Thymus (tissue), 11 donors: ENCODE measurements at regions not wholly inside any gene's neighbourhood (a gene's known extent, or its start where the extent isn't known, plus 50 kb on each side); places are given as distances from the start of the nearest gene placed in this dataset.
"Not testable (repeated sequence)": the region's sequence is repeated elsewhere in the genome, so short reads cannot be mapped to it uniquely, and the experiment has no call there.

ENCODE experiments used
- DNase-seq, 9 donors: peaks; one replicate each; pipeline ENCODE4 v3.0.0-alpha.2; 2013; ENCODE audit warnings: low spot score in 9 of 9, low read depth in 6 of 9, missing footprints in 1 of 9
- H3K27ac ChIP-seq, 2 donors: one replicate each; pipeline ENCODE4 v1.5.1; 2013; ENCODE audit warnings: control low read depth in 1 of 2, low read depth in 1 of 2, low read length in 1 of 2, mild to moderate bottlenecking in 1 of 2, moderate library complexity in 1 of 2
- H3K27me3 ChIP-seq, 2 donors: one replicate each; pipeline ENCODE4 v1.5.1; 2013; ENCODE audit warnings: low read length in 1 of 2; ENCODE audit not compliant: control insufficient read depth in 2 of 2, insufficient read depth in 1 of 2
- H3K36me3 ChIP-seq, 2 donors: one replicate each; pipeline ENCODE4 v1.5.1; 2013; ENCODE audit warnings: low read length in 1 of 2, mild to moderate bottlenecking in 1 of 2, moderate library complexity in 1 of 2; ENCODE audit not compliant: control insufficient read depth in 2 of 2, insufficient read depth in 2 of 2
- H3K4me1 ChIP-seq, 2 donors: one replicate each; pipeline ENCODE4 v1.5.1; 2013; ENCODE audit warnings: low read length in 2 of 2; ENCODE audit not compliant: control insufficient read depth in 2 of 2, insufficient read depth in 2 of 2
- H3K4me3 ChIP-seq, 2 donors: one replicate each; pipeline ENCODE4 v1.5.1; 2013; ENCODE audit warnings: low read length in 2 of 2, control low read depth in 1 of 2, mild to moderate bottlenecking in 1 of 2
- H3K9me3 ChIP-seq, 2 donors: one replicate each; pipeline ENCODE4 v1.5.1; 2013; ENCODE audit warnings: low read length in 1 of 2, mild to moderate bottlenecking in 1 of 2; ENCODE audit not compliant: control insufficient read depth in 2 of 2, insufficient read depth in 1 of 2
- WGBS: extraction: QIAGEN DNeasy Blood & Tissue Kit; methylation state at CpG from one replicate; pipeline ENCODE4 v1.1.7; 2013; 5-methylcytosine and 5-hydroxymethylcytosine counted together
- donor health status: healthy.

- H3K4me1 ChIP-seq = no peaks in the 10 kb centered on the region
- H3K27ac ChIP-seq = no peak overlapping the region
- H3K4me3 ChIP-seq = no peak overlapping the region
- no peaks in the 10 kb centered on the region for H3K9me3 ChIP-seq
- no peaks in the 10 kb centered on the region for H3K27me3 ChIP-seq
- WGBS = 39% methylated on average over 5 of the region's 5 CpGs
- no peak for DNase-seq
- no peaks in the 10 kb centered on the region for H3K36me3 ChIP-seq
These were observed 61.6 kb upstream of the WDR11 start for GRCh38 chr10:120789303-120790203.

DNA sequence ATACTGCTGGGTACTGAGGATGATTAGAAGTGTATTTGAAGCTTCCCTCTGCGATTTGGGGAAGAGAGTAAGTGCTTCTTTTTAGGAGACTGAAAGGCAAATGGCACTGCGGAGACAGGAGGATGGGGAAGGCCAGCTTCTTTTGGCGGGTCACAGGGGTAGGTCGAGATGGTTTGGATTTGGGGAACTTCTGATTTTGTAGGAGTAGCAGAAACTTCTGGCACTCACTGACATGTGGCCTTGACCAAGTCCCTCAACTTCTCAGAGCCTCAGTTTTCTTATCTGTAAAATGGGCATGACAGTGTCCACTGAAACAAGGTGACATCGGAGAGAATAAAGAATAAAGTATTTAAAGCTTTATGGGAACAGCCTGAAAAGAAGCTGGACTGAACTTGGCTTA is 59.8 kb upstream of the WDR11 start:
- WGBS = 93% methylated on average over 5 of the region's 5 CpGs
- Histone ChIP-seq H3K9me3 (no peaks in the 10 kb centered on the region), H3K27ac (no peak overlapping the region), H3K4me3 (no peak overlapping the region), H3K36me3 (no peaks in the 10 kb centered on the region), H3K27me3 (no peaks in the 10 kb centered on the region), H3K4me1 (no peaks in the 10 kb centered on the region)
- DNase-seq = no peak

DNA sequence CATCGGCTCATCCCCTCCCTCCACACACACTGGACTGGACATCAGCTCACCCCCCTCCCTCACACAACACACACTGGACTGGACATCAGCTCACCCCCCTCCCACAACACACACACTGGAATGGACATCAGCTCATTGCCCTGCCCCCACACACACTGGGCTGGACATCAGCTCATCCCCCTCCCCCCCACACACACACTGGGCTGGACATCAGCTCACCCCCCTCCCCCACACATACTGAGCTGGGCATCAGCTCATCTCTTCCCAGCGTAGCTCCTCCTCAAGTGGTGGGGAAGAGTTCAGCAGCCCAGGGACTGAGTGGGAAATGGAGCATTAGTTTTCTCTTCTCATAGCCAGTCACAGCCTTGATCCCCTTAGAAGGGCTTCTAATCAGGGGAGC is 58.1 kb upstream of the WDR11 start:
- Histone ChIP-seq H3K4me3 (no peak overlapping the region), H3K27ac (no peak overlapping the region), H3K27me3 (no peaks in the 10 kb centered on the region), H3K36me3 (no peaks in the 10 kb centered on the region), H3K9me3 (no peaks in the 10 kb centered on the region), H3K4me1 (no peaks in the 10 kb centered on the region)
- no peak for DNase-seq
- 99% methylated on average over 2 of the region's 2 CpGs for WGBS

DNA sequence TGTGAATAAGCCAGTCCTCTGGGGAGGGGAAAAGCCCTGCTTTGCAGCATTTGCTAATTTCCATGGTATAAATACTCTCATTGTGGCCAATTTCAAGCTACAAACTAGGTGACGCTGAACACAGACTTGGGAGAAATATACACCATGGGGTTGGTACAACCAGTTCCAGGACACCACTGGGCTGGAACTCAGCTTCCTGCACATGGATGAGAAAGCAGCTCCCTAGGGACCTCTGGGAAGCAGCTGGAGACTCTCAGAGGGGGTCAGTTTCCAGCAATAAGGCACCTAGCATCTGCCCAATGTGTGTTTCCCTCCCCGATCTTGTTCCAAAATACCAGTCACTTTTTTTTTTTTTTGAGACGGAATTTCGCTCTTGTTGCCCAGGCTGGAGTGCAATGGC is 56.8 kb upstream of the WDR11 start:
- Histone ChIP-seq H3K27ac (no peak overlapping the region), H3K27me3 (no peaks in the 10 kb centered on the region), H3K4me3 (no peak overlapping the region), H3K4me1 (no peaks in the 10 kb centered on the region), H3K36me3 (no peaks in the 10 kb centered on the region), H3K9me3 (no peaks in the 10 kb centered on the region)
- WGBS = 92% methylated on average over 4 of the region's 4 CpGs
- no peak for DNase-seq

- DNase-seq, H3K9me3 ChIP-seq, H3K4me1 ChIP-seq, H3K4me3 ChIP-seq, H3K27ac ChIP-seq, H3K27me3 ChIP-seq, H3K36me3 ChIP-seq: not testable (repeated sequence)
- WGBS = 96% methylated on average over 29 of the region's 29 CpGs
These were observed 52.9 kb upstream of the WDR11 start for GRCh38 chr10:120798276-120798675.

DNA sequence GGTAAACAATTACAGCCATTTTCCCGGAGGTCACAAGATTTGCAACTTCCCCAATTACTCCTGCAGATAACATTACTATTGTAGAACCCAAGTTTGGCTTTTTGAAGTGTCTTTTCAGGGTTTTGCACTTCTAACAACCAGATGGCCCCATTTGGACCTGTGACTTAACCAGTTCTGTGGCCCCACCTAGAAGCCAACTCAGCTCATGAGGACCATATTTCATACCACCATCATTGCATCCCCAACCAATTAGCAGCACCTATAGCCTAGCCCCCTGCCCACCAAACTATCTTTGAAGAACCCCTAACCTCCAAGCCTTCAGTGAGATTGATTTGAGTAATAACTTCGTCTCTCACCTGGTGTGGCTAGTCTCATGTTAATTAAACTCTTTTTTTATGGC is 51.3 kb upstream of the WDR11 start:
- WGBS = 78% methylated on average over 2 of the region's 2 CpGs
- no peaks in the 10 kb centered on the region for H3K4me1 ChIP-seq

DNA sequence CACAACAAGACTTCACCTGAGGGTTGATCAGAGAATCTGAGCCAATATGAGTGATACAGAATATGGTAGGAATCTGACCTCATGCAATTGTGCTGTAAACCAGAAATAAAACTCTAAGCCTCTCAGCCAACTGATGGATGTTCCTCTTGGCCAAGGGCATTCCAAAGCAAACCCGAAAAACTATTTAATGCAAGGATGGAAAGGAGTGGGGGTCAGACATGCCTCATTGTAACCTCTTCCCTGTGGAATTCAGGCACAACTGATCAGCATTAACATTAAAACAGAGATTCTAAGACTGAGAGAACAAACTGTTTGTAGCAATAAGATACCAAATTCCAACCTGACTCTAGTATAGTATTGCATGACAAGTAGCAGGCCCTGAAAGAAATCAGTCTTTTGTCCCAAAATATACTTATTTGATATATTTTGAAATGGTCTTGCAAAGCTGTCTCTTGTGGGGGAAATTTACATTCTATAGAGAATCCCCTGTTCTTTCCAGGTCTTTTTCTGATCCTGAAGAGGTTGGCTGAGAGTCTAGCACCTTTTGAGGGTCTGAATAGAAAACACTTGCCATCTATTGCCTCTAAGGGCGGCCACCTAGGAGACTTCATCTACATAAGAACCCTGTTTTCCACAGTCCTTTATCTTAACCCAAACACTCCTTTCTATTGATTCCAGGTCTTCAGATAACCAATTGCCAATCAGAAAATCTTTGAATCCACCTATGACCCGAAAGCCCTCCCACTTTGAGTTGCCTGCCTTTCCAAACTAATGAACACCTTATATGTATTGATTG is 50.4 kb upstream of the WDR11 start:
- 89% methylated on average over 3 of the region's 3 CpGs for WGBS
- H3K4me3 ChIP-seq = no peak overlapping the region
- H3K27me3 ChIP-seq = no peaks in the 10 kb centered on the region
- H3K9me3 ChIP-seq = no peaks in the 10 kb centered on the region
- H3K27ac ChIP-seq = no peak overlapping the region
- DNase-seq = no peak
- no peaks in the 10 kb centered on the region for H3K4me1 ChIP-seq
- no peaks in the 10 kb centered on the region for H3K36me3 ChIP-seq

More for the DNA sequence above, 51.3 kb upstream of the WDR11 start:
- DNase-seq = no peak
- Histone ChIP-seq H3K27me3 (no peaks in the 10 kb centered on the region), H3K27ac (no peak overlapping the region), H3K36me3 (no peaks in the 10 kb centered on the region), H3K4me3 (no peak overlapping the region), H3K9me3 (no peaks in the 10 kb centered on the region)
